Vagina (tissue), 2 donors: ENCODE measurements at regions not wholly inside any gene's neighbourhood (a gene's known extent, or its start where the extent isn't known, plus 50 kb on each side); places are given as distances from the start of the nearest gene placed in this dataset.

Experiments used
- DNase-seq, 2 donors: peaks; one replicate each; pipeline ENCODE4 v3.0.0-alpha.2; 2017; ENCODE audit errors: extremely low spot score in 2 of 2
- H3K27ac ChIP-seq: fragments of 200-600 bp; sonication (generic); one replicate; pipeline ENCODE4 v1.5.1; 2019
- H3K27me3 ChIP-seq: fragments of 200-600 bp; sonication (generic); one replicate; pipeline ENCODE4 v1.5.1; 2019
- H3K36me3 ChIP-seq, 2 donors: fragments of 200-600 bp; sonication (generic); one replicate each; pipeline ENCODE4 v1.5.1; 2017 to 2019
- H3K4me1 ChIP-seq: fragments of 200-600 bp; sonication (generic); one replicate; pipeline ENCODE4 v1.5.1; 2019
- H3K4me3 ChIP-seq, 2 donors: fragments of 200-600 bp; sonication (generic); 1 replicate in 1 of 2; 2 replicates in 1 of 2; pipeline ENCODE4 v1.5.1; 2016 to 2019
- H3K9me3 ChIP-seq: fragments of 200-600 bp; sonication (generic); one replicate; pipeline ENCODE4 v1.5.1; 2019
- POLR2A ChIP-seq, 2 donors: fragments of 450-650 bp; IDR thresholded peaks; one replicate each; pipeline ENCODE4 v1.6.1; 2017; ENCODE audit warnings: antibody characterized with exemption in 2 of 2, mild to moderate bottlenecking in 2 of 2, moderate library complexity in 2 of 2
- POLR2AphosphoS5 ChIP-seq, 2 donors: sonication (generic); formaldehyde crosslinking; IDR thresholded peaks; one replicate each; pipeline ENCODE4 v1.9.0; 2017; ENCODE audit warnings: antibody characterized with exemption in 2 of 2, mild to moderate bottlenecking in 2 of 2, low read depth in 1 of 2; ENCODE audit not compliant: insufficient read depth in 1 of 2
- intact Hi-C: fragments of 100-400 bp; cut with DNase I; formaldehyde crosslinking; loops from one replicate; pipeline ENCODE4 v1.15.1; 2023
- TF ChIP-seq, protein P1 (sequence below), 3 experiments: fragments of 450-650 bp in 2 of 3; fragments of 200-600 bp in 1 of 3; sonication (generic) in 1 of 3; IDR thresholded peaks; one replicate each; pipeline ENCODE4 v1.5.1; 2017 to 2019; ENCODE audit warnings: antibody characterized with exemption in 3 of 3, mild to moderate bottlenecking in 2 of 3, moderate library complexity in 2 of 3

- TF ChIP-seq POLR2AphosphoS5 (IDR thresholded peaks at IDR 0.05; ENCODE audit: insufficient read depth in 1 of 2, low read depth in 1 of 2) (no peak), POLR2A (IDR thresholded peaks at IDR 0.05) (no peak)
- TF ChIP-seq, protein P1, sequence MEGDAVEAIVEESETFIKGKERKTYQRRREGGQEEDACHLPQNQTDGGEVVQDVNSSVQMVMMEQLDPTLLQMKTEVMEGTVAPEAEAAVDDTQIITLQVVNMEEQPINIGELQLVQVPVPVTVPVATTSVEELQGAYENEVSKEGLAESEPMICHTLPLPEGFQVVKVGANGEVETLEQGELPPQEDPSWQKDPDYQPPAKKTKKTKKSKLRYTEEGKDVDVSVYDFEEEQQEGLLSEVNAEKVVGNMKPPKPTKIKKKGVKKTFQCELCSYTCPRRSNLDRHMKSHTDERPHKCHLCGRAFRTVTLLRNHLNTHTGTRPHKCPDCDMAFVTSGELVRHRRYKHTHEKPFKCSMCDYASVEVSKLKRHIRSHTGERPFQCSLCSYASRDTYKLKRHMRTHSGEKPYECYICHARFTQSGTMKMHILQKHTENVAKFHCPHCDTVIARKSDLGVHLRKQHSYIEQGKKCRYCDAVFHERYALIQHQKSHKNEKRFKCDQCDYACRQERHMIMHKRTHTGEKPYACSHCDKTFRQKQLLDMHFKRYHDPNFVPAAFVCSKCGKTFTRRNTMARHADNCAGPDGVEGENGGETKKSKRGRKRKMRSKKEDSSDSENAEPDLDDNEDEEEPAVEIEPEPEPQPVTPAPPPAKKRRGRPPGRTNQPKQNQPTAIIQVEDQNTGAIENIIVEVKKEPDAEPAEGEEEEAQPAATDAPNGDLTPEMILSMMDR (IDR thresholded peaks at IDR 0.05), result no peak
- Histone ChIP-seq H3K9me3 (no peaks in the 10 kb centered on the region), H3K4me1 (no peaks in the 10 kb centered on the region), H3K4me3 (no peak overlapping the region), H3K36me3 (no peaks in the 10 kb centered on the region), H3K27me3 (no peaks in the 10 kb centered on the region), H3K27ac (no peak overlapping the region)
- intact Hi-C loops, result no loop called here
- no peak for DNase-seq
These were observed 366.3 kb upstream of the CHRM2 start for GRCh38 chr7:136502162-136502561.

DNA sequence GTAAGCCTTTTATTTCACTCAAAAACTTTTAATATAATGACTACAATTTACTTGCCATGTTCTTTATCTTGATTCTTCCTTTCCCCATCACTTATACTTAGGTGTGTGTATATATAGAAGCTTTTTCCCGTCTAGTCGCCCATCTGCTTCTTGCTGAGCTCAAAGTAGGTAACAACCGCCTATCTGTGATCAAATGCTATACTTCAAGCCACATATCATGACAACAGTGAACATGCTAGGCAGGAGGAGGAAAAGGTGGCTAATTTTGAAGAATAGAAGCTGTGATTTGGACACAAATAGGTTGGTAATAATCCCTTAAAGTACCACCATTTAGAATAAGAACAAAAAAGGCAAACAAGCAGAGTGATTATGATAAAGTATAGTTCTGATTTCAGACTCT lies 367.3 kb upstream of the CHRM2 start:
- intact Hi-C loops, result no loop called here
- no peaks in the 10 kb centered on the region for H3K4me1 ChIP-seq
- no peaks in the 10 kb centered on the region for H3K36me3 ChIP-seq
- H3K27me3 ChIP-seq, result no peaks in the 10 kb centered on the region
- DNase-seq, result no peak
- H3K4me3 ChIP-seq, result no peak overlapping the region
- TF ChIP-seq POLR2AphosphoS5 (IDR thresholded peaks at IDR 0.05; ENCODE audit: insufficient read depth in 1 of 2, low read depth in 1 of 2) (no peak), POLR2A (IDR thresholded peaks at IDR 0.05) (no peak)
- TF ChIP-seq, protein P1 (IDR thresholded peaks at IDR 0.05), result no peak
- H3K27ac ChIP-seq, result no peak overlapping the region
- H3K9me3 ChIP-seq, result no peaks in the 10 kb centered on the region

GRCh38 chr7:136496551-136496950 lies 371.9 kb upstream of the CHRM2 start:
- H3K36me3 ChIP-seq, result no peaks in the 10 kb centered on the region
- no peaks in the 10 kb centered on the region for H3K4me1 ChIP-seq
- no peaks in the 10 kb centered on the region for H3K9me3 ChIP-seq
- intact Hi-C loops, result loop anchor here (10.0 kb wide), 1 partner anchor 62 kb away; no protein-coding TSS in a partner anchor
- H3K4me3 ChIP-seq, result no peak overlapping the region
- no peaks in the 10 kb centered on the region for H3K27me3 ChIP-seq
- no peak overlapping the region for H3K27ac ChIP-seq
- DNase-seq, result no peak
- TF ChIP-seq, protein P1 (IDR thresholded peaks at IDR 0.05), result no peak
- TF ChIP-seq POLR2A (IDR thresholded peaks at IDR 0.05), result no peak
- TF ChIP-seq POLR2AphosphoS5 (IDR thresholded peaks at IDR 0.05; ENCODE audit: insufficient read depth in 1 of 2, low read depth in 1 of 2), result no peak

GRCh38 chr7:136495081-136495480 lies 373.4 kb upstream of the CHRM2 start:
- no peak for DNase-seq
- intact Hi-C loops, result loop anchor here (10.0 kb wide), 1 partner anchor 60 kb away; no protein-coding TSS in a partner anchor
- Histone ChIP-seq H3K4me1 (no peaks in the 10 kb centered on the region), H3K4me3 (no peak overlapping the region), H3K9me3 (no peaks in the 10 kb centered on the region), H3K36me3 (no peaks in the 10 kb centered on the region), H3K27me3 (no peaks in the 10 kb centered on the region), H3K27ac (no peak overlapping the region)
- no peak for TF ChIP-seq POLR2AphosphoS5 (IDR thresholded peaks at IDR 0.05; ENCODE audit: insufficient read depth in 1 of 2, low read depth in 1 of 2)
- TF ChIP-seq, protein P1 (IDR thresholded peaks at IDR 0.05), result no peak
- no peak for TF ChIP-seq POLR2A (IDR thresholded peaks at IDR 0.05)

DNA sequence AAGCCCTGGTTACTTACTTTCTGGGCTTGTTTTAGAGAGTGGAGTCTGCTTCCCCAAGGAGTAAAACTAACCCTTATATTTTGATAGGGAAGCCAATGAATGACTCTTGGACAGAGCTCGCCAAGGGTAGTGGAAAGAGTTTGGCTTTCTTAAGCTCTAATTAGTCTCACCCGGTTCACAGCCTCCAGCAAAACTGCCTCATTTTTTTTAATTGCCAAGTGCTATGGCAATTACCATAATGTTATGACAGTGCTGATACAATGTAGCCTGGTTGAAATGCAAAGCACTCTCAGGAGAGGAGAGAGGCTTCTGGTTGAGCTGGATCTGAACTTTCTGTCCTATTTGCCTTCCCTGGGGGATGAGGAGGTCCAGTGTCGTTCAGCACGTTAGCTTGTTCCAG lies 376.1 kb upstream of the CHRM2 start:
- Histone ChIP-seq H3K27ac (no peak overlapping the region), H3K4me3 (no peak overlapping the region), H3K4me1 (no peaks in the 10 kb centered on the region), H3K27me3 (no peaks in the 10 kb centered on the region), H3K9me3 (no peaks in the 10 kb centered on the region), H3K36me3 (no peaks in the 10 kb centered on the region)
- no peak for DNase-seq
- intact Hi-C loops, result loop anchor here (10.0 kb wide), 1 partner anchor 58 kb away; no protein-coding TSS in a partner anchor
- TF ChIP-seq, protein P1 (IDR thresholded peaks at IDR 0.05), result no peak
- TF ChIP-seq POLR2AphosphoS5 (IDR thresholded peaks at IDR 0.05; ENCODE audit: insufficient read depth in 1 of 2, low read depth in 1 of 2), result no peak
- no peak for TF ChIP-seq POLR2A (IDR thresholded peaks at IDR 0.05)
